H9 (cell line): ENCODE measurements at regions not wholly inside any gene's neighbourhood (a gene's known extent, or its start where the extent isn't known, plus 50 kb on each side); places are given as distances from the start of the nearest gene placed in this dataset.

Experiments used
- DNase-seq: peaks from one replicate; pipeline ENCODE4 v3.0.0-alpha.2; 2017
- H2AFZ ChIP-seq: one replicate; pipeline ENCODE4 v1.6.1; 2013; ENCODE audit warnings: mild to moderate bottlenecking, low read length, control low read depth, moderate library complexity
- H2AK5ac ChIP-seq: 2 replicates; pipeline ENCODE4 v1.6.1; 2013; ENCODE audit warnings: low read length, control low read depth, mixed read lengths; ENCODE audit not compliant: insufficient read length
- H2BK120ac ChIP-seq: one replicate; pipeline ENCODE4 v1.6.1; 2013; ENCODE audit warnings: low read depth, mild to moderate bottlenecking, low read length, control low read depth, inconsistent platforms; ENCODE audit not compliant: poor library complexity, severe bottlenecking
- H2BK12ac ChIP-seq: 2 replicates; pipeline ENCODE4 v1.6.1; 2013; ENCODE audit warnings: low read length, control low read depth, mixed read lengths, low read depth; ENCODE audit not compliant: insufficient read length
- H2BK15ac ChIP-seq: 2 replicates; pipeline ENCODE4 v1.6.1; 2013; ENCODE audit warnings: low read depth, low read length, control low read depth
- H2BK20ac ChIP-seq: one replicate; pipeline ENCODE4 v1.6.1; 2013; ENCODE audit warnings: low read depth, mild to moderate bottlenecking, low read length, control low read depth, inconsistent platforms; ENCODE audit not compliant: poor library complexity, severe bottlenecking
- H2BK5ac ChIP-seq: 2 replicates; pipeline ENCODE4 v1.6.1; 2013; ENCODE audit warnings: low read length, control low read depth, mixed read lengths; ENCODE audit not compliant: insufficient read length
- H3K14ac ChIP-seq: 2 replicates; pipeline ENCODE4 v1.6.1; 2013; ENCODE audit warnings: low read length, control low read depth; ENCODE audit not compliant: insufficient read depth
- H3K18ac ChIP-seq: 2 replicates; pipeline ENCODE4 v1.6.1; 2013; ENCODE audit warnings: low read depth, mild to moderate bottlenecking, mixed read lengths, low read length, control low read depth; ENCODE audit not compliant: insufficient read length
- H3K23ac ChIP-seq: 2 replicates; pipeline ENCODE4 v1.6.1; 2013; ENCODE audit warnings: low read length, control low read depth, mixed read lengths, low read depth; ENCODE audit not compliant: insufficient read length
- H3K23me2 ChIP-seq: 2 replicates; pipeline ENCODE4 v1.6.1; 2013; ENCODE audit warnings: low read depth, mild to moderate bottlenecking, mixed read lengths, low read length, control low read depth; ENCODE audit not compliant: insufficient read length, poor library complexity, severe bottlenecking
- H3K27ac ChIP-seq: 2 replicates; pipeline ENCODE4 v1.5.1; 2013; ENCODE audit warnings: low read length, control low read depth, mixed read lengths, low read depth; ENCODE audit not compliant: insufficient read length
- H3K27me3 ChIP-seq: 2 replicates; pipeline ENCODE4 v1.6.1; 2013; ENCODE audit warnings: low read length, control low read depth, inconsistent platforms; ENCODE audit not compliant: insufficient read depth
- H3K4ac ChIP-seq: 2 replicates; pipeline ENCODE4 v1.6.1; 2013; ENCODE audit warnings: low read depth, mild to moderate bottlenecking, control low read depth, inconsistent platforms, low read length, moderate library complexity
- H3K4me1 ChIP-seq: 2 replicates; pipeline ENCODE4 v1.6.1; 2013; ENCODE audit warnings: low read length, control low read depth, inconsistent platforms; ENCODE audit not compliant: insufficient read depth
- H3K4me2 ChIP-seq: 2 replicates; pipeline ENCODE4 v1.6.1; 2013; ENCODE audit warnings: low read length, control low read depth, mixed read lengths; ENCODE audit not compliant: insufficient read length, insufficient read depth
- H3K56ac ChIP-seq: 2 replicates; pipeline ENCODE4 v1.6.1; 2013; ENCODE audit warnings: low read depth, mild to moderate bottlenecking, mixed read lengths, low read length, control low read depth; ENCODE audit not compliant: insufficient read length
- H3K79me1 ChIP-seq: 2 replicates; pipeline ENCODE4 v1.6.1; 2013; ENCODE audit warnings: low read depth, mild to moderate bottlenecking, moderate library complexity, low read length, control low read depth, inconsistent platforms; ENCODE audit not compliant: insufficient read depth, poor library complexity, severe bottlenecking
- H3K79me2 ChIP-seq: 2 replicates; pipeline ENCODE4 v1.6.1; 2013; ENCODE audit warnings: low read length, control low read depth, inconsistent platforms; ENCODE audit not compliant: insufficient read depth
- H3K9ac ChIP-seq: 2 replicates; pipeline ENCODE4 v1.6.1; 2013; ENCODE audit warnings: low read length, control low read depth, mixed read lengths; ENCODE audit not compliant: insufficient read length; ENCODE audit errors: extremely low read depth
- H3K9me3 ChIP-seq: one replicate; pipeline ENCODE4 v1.6.1; 2013; ENCODE audit warnings: low read depth, low read length, inconsistent platforms; ENCODE audit not compliant: control insufficient read depth
- H3T11ph ChIP-seq: one replicate; pipeline ENCODE4 v1.6.1; 2013; ENCODE audit warnings: mild to moderate bottlenecking, low read length, control low read depth, inconsistent platforms
- H4K20me1 ChIP-seq: one replicate; pipeline ENCODE4 v1.6.1; 2013; ENCODE audit not compliant: control insufficient read depth, insufficient read length, insufficient read depth
- H4K5ac ChIP-seq: 2 replicates; pipeline ENCODE4 v1.6.1; 2013; ENCODE audit warnings: low read depth, mild to moderate bottlenecking, mixed read lengths, low read length, control low read depth; ENCODE audit not compliant: insufficient read length
- H4K8ac ChIP-seq: replicated peaks from 2 replicates; pipeline ENCODE4 v1.6.1; 2013; ENCODE audit warnings: low read length, control low read depth, mixed read lengths, low read depth; ENCODE audit not compliant: insufficient read length
- H4K91ac ChIP-seq: 2 replicates; pipeline ENCODE4 v1.6.1; 2013; ENCODE audit warnings: low read depth, mild to moderate bottlenecking, moderate library complexity, mixed read lengths, low read length, control low read depth; ENCODE audit not compliant: insufficient read length
- H3K27ac Mint-ChIP-seq, 3 experiments: 2 replicates in 2 of 3; 3 replicates in 1 of 3; pipeline ENCODE4 v1.8.0; 2020 to 2021; ENCODE audit warnings: mixed read lengths in 3 of 3, mild to moderate bottlenecking in 1 of 3, moderate library complexity in 1 of 3
- H3K27me3 Mint-ChIP-seq: 2 replicates; pipeline ENCODE4 v1.8.0; 2021; ENCODE audit warnings: low read depth, mild to moderate bottlenecking, moderate library complexity, mixed read lengths
- H3K36me3 Mint-ChIP-seq, 3 experiments: 2 replicates in 2 of 3; 3 replicates in 1 of 3; pipeline ENCODE4 v1.8.0; 2020 to 2021; ENCODE audit warnings: low read depth in 3 of 3, mixed read lengths in 3 of 3; ENCODE audit not compliant: insufficient read depth in 1 of 3
- H3K4me1 Mint-ChIP-seq, 2 experiments: 2 replicates each; pipeline ENCODE4 v1.8.0; 2020; ENCODE audit warnings: mixed read lengths in 2 of 2
- H3K4me3 Mint-ChIP-seq, 2 experiments: 2 replicates in 1 of 2; 3 replicates in 1 of 2; pipeline ENCODE4 v1.8.0; 2020 to 2021; ENCODE audit warnings: mild to moderate bottlenecking in 2 of 2, mixed read lengths in 2 of 2, moderate library complexity in 1 of 2
- H3K9me3 Mint-ChIP-seq, 2 experiments: 2 replicates in 1 of 2; 3 replicates in 1 of 2; pipeline ENCODE4 v1.8.0; 2020; ENCODE audit warnings: mild to moderate bottlenecking in 2 of 2, mixed read lengths in 2 of 2, moderate library complexity in 1 of 2
- WGBS: extraction: QIAGEN DNeasy Blood & Tissue Kit; methylation state at CpG from one replicate; pipeline ENCODE4 v1.1.7; 2013; ENCODE audit warnings: missing lambda C conversion rate, low lambda C conversion rate, mixed read lengths; ENCODE audit not compliant: insufficient read length; ENCODE audit errors: extremely low coverage; 5-methylcytosine and 5-hydroxymethylcytosine counted together
- TF ChIP-seq, protein P1 (sequence below): fragments of 200-600 bp; sonication (generic); conservative IDR thresholded peaks from 3 replicates; pipeline ENCODE4 v1.8.0; 2021; ENCODE audit warnings: antibody characterized with exemption, mild to moderate bottlenecking

DNA sequence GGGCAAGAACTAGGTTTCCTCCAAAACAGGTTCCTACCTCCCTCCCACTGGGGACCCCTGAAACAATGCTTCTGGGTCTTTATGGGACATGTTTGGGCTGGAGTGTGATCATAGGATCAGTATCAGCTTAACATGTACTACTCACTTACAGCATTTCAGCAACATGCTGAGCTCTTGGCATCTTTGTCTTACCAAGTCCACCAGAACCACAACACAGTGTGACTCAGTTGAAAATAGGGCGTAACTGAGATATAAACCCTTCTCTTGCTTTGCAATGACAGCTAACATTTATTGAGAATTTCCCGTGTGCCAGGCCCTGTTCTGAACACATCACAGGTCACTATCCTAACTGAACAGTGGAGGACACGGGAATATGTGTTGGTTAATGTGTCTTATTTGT lies 218.5 kb upstream of the LNX1 start:
- H3K4ac ChIP-seq, result no peak overlapping the region
- DNase-seq, result peak; percentile 3
- H3K9me3 ChIP-seq, result no peaks in the 10 kb centered on the region
- no peaks in the 10 kb centered on the region for H3K27me3 ChIP-seq
- H2BK12ac ChIP-seq, result no peak overlapping the region
- H3K79me1 ChIP-seq, result no peaks in the 10 kb centered on the region
- TF ChIP-seq, protein P1, sequence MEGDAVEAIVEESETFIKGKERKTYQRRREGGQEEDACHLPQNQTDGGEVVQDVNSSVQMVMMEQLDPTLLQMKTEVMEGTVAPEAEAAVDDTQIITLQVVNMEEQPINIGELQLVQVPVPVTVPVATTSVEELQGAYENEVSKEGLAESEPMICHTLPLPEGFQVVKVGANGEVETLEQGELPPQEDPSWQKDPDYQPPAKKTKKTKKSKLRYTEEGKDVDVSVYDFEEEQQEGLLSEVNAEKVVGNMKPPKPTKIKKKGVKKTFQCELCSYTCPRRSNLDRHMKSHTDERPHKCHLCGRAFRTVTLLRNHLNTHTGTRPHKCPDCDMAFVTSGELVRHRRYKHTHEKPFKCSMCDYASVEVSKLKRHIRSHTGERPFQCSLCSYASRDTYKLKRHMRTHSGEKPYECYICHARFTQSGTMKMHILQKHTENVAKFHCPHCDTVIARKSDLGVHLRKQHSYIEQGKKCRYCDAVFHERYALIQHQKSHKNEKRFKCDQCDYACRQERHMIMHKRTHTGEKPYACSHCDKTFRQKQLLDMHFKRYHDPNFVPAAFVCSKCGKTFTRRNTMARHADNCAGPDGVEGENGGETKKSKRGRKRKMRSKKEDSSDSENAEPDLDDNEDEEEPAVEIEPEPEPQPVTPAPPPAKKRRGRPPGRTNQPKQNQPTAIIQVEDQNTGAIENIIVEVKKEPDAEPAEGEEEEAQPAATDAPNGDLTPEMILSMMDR, result no peak
- no peaks in the 10 kb centered on the region for H4K20me1 ChIP-seq
- H3K23ac ChIP-seq, result no peak overlapping the region
- no peak overlapping the region for H2BK120ac ChIP-seq
- Mint-ChIP-seq H3K9me3 (no peaks in the 10 kb centered on the region), H3K36me3 (no peaks in the 10 kb centered on the region; a peak in 1 of 7 replicates), H3K4me3 (no peak overlapping the region), H3K27ac (no peak overlapping the region), H3K27me3 (peaks cover 2% of the 10 kb centered on the region), H3K4me1 (no peaks in the 10 kb centered on the region)
- no peak overlapping the region for H2BK20ac ChIP-seq
- H3K9ac ChIP-seq, result no peak overlapping the region
- no peak overlapping the region for H2AFZ ChIP-seq
- H4K8ac ChIP-seq, result no peak overlapping the region
- no peaks in the 10 kb centered on the region for H3K23me2 ChIP-seq
- no CpG with 5 or more reads among the region's 3 CpGs for whole genome bisulfite sequencing
- H3K18ac ChIP-seq, result no peak overlapping the region
- H4K5ac ChIP-seq, result peak overlapping the region; percentile 26
- H2BK15ac ChIP-seq, result no peak overlapping the region
- H3K27ac ChIP-seq, result no peak overlapping the region
- no peak overlapping the region for H2BK5ac ChIP-seq
- H3K4me1 ChIP-seq, result no peaks in the 10 kb centered on the region
- H2AK5ac ChIP-seq, result no peak overlapping the region
- H4K91ac ChIP-seq, result no peak overlapping the region
- no peak overlapping the region for H3K56ac ChIP-seq
- H3T11ph ChIP-seq, result no peak overlapping the region
- H3K79me2 ChIP-seq, result no peaks in the 10 kb centered on the region
- no peak overlapping the region for H3K4me2 ChIP-seq
- H3K14ac ChIP-seq, result no peak overlapping the region
